NOMO-1 treated with dmso at 0.1 percent for 144 hours (cell line): ENCODE measurements at regions not wholly inside any gene's neighbourhood (a gene's known extent, or its start where the extent isn't known, plus 50 kb on each side); places are given as distances from the start of the nearest gene placed in this dataset.
"Not testable (repeated sequence)": the region's sequence is repeated elsewhere in the genome, so short reads cannot be mapped to it uniquely, and the experiment has no call there.

Experiments used
- DNase-seq: peaks from one replicate; lab custom pipeline; 2025; ENCODE audit not compliant: unreplicated experiment; lab: John Stamatoyannopoulos, UW

DNA sequence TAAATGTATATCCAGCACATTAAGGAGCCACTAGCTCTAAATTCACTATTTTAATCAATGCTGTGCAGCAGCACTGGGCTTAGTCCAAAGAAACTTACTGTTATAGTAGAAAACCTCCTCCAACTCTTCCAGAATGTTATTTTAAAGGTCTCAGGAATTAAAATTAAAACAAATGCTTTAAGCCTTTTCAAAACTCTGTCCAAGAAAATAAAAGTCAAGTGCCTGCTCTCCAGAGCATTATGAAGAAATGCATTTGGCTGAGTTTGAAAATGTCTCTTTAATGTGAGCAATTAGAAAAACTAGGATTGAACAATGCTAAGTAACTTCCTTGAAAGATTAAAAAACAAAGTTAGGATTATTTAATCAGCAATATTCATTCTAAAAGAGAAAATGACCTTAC lies 322.4 kb upstream of the DCN start:
- no peak for DNase-seq

- DNase-seq: no peak
These were observed 319.6 kb upstream of the DCN start for GRCh38 chr12:91502208-91502607.

GRCh38 chr12:91496337-91496736 lies 313.7 kb upstream of the DCN start:
- DNase-seq: no peak

DNA sequence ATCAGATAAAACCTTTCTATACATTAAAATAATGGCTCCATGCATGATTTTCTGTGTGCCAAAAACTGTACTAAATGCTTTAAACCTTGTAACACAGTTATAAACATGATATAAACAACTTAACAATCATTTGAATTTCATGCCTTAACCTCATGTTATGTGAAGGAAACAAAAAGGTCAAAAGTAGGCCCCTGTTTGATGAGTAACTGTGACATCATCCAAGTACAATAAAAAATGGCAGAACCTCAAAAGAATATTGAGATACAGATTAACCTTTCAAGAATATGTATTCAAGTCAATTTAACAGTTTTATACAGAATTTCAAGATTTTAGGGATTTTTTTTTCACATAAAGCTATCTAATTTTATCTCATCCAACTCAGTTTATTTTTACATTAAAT lies 310.7 kb upstream of the DCN start:
- DNase-seq: no peak

DNA sequence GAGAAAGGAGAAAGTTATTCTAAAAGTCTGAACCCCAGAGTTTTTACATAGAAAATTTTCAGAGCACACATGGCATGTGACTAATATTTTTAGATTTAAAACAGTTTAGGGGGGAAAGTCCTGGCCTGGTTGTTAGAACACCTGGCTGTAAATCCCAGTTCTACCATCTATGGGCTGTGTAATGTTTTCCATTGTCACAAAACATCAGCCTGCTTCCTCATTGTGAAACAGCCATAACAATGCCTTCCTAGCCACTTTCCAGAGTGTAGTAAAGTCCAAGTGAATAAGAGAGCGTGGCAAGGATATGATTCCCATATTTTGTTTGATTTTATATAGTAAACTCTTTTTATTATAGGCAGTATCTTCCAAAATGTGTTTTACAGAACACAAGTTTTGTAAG lies 310.0 kb upstream of the DCN start:
- DNase-seq: no peak

- no peak for DNase-seq
These were observed 308.2 kb upstream of the DCN start for GRCh38 chr12:91490667-91491311.

DNA sequence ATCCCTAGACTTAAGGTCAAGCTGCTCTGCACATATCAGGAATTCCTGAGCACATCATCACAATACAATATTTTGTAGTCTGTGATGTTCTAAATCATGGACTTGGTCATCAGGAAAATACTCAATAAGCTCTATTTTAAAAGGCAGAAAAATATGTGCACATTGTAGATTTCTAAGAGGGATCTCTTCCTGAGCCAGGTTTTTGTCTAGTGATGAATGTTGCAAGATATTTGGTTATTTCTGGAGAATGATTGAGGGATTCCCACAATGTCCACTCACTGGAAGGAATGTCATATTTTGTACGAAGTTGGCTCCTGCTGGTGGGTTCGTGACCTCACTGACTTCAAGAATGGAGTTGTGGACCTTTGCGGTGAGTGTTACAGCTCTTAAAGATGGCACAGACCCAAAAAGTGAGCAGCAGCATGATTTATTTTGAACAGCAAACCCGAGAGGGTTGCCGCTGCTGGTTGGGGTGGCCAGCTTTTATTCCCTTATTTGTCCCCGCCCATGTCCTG lies 300.9 kb upstream of the DCN start:
- DNase-seq: no peak

DNA sequence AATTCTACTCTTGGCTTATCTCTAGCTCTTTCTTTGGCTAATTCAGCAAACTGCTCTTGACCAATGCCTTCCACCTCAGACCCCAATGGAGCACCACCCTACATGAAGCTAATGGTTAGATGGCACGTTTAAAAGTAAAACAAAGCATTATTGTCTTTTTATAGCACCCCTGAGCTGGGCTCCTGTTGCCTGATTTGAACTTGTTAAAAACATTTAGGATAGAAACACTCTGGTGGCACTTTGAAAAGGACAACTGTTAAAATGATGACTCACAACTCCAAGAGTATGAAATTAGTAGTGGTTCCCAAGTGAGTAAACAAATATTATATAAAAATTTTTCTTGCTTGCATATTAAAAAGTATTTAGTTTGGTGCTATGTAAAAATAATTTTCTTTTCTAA lies 299.6 kb upstream of the DCN start:
- DNase-seq: no peak

DNA sequence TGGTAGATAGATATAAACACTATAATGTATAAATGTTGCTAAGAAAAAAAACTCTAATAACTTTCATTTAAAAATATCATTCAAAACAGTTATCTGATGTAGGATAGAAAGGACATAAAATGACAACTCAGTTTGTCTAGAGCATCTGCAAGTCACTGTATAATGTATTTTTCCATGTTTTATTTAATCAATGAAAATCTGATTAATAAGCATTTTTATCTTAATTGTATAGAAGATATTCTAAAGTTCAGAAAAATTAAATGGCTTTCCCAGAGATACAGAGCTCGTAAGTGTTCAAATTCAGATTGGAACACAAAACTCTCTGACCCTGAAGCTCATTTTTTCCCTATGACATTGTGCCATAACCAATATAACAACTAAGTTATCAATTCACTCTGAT lies 295.9 kb upstream of the DCN start:
- no peak for DNase-seq

DNA sequence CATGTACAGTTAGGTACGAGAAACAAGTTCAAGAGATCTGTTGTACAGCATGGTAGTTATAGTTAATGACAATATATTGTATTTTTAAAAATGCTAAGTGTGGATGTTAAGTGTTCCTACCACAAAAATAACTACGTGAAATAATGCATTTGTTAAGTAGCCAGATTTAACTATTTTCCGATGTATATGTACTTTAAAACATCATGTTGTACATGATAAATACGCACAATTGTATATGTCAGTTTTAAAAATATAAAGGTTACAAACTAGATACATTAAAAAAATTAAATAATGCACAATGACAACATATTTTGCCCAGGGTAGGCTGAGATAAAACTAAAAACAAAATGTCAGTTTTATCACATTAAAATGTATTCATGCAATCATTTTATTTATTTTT lies 285.1 kb upstream of the DCN start:
- no peak for DNase-seq

- DNase-seq: no peak
These were observed 278.4 kb upstream of the DCN start for GRCh38 chr12:91461061-91461460.

DNA sequence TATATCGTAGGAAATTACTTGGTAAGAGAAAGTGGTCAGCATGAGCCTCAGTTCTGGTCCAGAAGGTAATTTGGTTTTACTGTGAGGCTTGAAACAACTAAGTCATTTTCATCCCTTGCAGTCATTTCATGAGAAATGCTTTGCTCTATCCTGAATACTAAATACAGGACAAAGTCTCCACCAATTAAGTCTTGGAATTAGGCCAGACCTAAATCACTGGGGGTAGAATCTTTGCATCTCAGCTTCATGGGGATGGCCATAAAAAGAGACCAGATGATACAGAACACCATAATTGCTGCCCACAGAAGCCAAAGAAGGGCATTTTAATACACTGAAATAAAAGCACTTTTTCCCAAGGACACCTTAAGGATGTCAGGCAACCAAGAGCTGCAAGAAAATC lies 277.9 kb upstream of the DCN start:
- no peak for DNase-seq

DNA sequence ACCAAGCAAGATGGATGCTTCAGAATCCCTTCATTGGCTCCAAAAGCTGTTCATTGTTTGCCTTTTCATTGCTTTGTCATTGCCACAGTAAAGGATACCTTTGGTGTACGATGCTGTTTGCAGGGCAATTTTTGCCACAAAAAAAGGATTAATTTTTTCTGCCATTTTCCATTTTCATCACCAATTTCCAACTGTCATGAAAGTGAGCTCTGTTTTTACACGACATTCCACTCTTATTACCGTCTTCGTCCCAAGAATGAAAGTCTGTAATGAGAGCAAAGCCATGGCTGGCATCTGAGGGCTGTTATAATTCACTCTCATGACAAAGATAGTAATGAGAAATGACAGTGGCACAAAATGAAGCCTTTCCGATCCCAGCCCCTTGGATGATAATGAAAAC lies 272.7 kb upstream of the DCN start:
- DNase-seq: no peak

- DNase-seq: no peak
These were observed 271.6 kb upstream of the DCN start for GRCh38 chr12:91454179-91454578.

- DNase-seq: not testable (repeated sequence)
These were observed 269.8 kb upstream of the DCN start for GRCh38 chr12:91452464-91452863.

- DNase-seq: no peak
These were observed 259.7 kb upstream of the DCN start for GRCh38 chr12:91441993-91442952.

- no peak for DNase-seq
These were observed 258.6 kb upstream of the DCN start for GRCh38 chr12:91441246-91441645.

DNA sequence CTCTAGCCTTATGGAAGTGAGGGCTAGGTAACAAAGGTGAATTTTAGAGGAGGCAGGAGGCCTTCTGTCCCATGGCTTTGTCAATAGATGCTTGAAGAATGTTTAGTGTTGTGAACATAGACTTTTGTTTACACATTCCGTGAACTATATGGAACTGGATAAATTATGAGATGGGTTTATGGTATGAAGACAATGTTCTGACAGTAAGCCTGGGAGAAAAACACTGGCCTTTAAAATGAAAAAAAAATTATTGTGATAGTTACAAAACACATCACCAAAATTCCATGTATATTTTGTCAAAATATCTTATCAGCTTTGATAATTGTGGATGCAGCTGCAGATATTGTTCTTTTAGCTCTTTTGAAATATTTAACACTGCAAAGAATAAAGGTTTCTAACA lies 251.5 kb upstream of the DCN start:
- DNase-seq: no peak

GRCh38 chr12:91432755-91433154 lies 250.1 kb upstream of the DCN start:
- DNase-seq: no peak

GRCh38 chr12:91432089-91432488 lies 249.5 kb upstream of the DCN start:
- DNase-seq: no peak

GRCh38 chr12:91424506-91424905 lies 241.9 kb upstream of the DCN start:
- DNase-seq: no peak

DNA sequence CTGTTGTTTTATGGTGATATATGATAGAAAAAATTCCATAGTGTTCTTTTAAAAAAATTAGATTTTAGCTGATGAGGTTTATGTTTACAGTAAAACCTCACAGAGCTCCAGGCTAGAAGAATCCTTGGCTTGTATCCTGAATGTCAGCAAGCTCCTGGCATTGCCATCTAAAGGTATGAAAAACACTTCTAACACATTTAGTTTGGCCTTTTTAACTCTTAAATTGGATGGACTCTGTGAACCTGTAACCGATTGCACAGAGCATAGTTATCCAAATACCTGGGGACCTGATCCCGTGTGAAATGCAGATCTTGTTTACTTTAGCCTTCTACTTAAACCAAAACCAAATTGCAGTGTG lies 241.1 kb upstream of the DCN start:
- no peak for DNase-seq
